GM23338 (cell line): ENCODE measurements at regions not wholly inside any gene's neighbourhood (a gene's known extent, or its start where the extent isn't known, plus 50 kb on each side); places are given as distances from the start of the nearest gene placed in this dataset.
A peak's percentile ranks its signal among the peaks of the same experiment; 100 is the strongest.

Experiments
- ATAC-seq: fragments of 200-7000 bp; cut with Tn5 transposase; 3 replicates; pipeline ENCODE4 v1.9.1; 2020
- DNase-seq: peaks from one replicate; pipeline ENCODE4 v3.0.0-alpha.2; 2015; ENCODE audit warnings: low spot score
- H2AFZ ChIP-seq: fragments of 200-600 bp; sonication (generic); 2 replicates; pipeline ENCODE4 v1.8.0; 2016; ENCODE audit warnings: antibody characterized with exemption, mild to moderate bottlenecking, moderate library complexity
- H3F3A ChIP-seq: fragments of 200-600 bp; sonication (generic); replicated peaks from 2 replicates; pipeline ENCODE4 v1.8.0; 2017; ENCODE audit warnings: antibody characterized with exemption, mixed run types, low read depth
- H3K27ac ChIP-seq: fragments of 200-600 bp; sonication (generic); 2 replicates; pipeline ENCODE4 v1.6.1; 2016; ENCODE audit warnings: low read depth
- H3K27me3 ChIP-seq: fragments of 200-600 bp; sonication (generic); 2 replicates; pipeline ENCODE4 v1.8.0; 2016; ENCODE audit warnings: mild to moderate bottlenecking, mixed run types, moderate library complexity; ENCODE audit not compliant: insufficient read depth
- H3K36me3 ChIP-seq: fragments of 200-600 bp; sonication (generic); 2 replicates; pipeline ENCODE4 v1.8.0; 2016; ENCODE audit warnings: mild to moderate bottlenecking; ENCODE audit not compliant: insufficient read depth
- H3K4me1 ChIP-seq: fragments of 200-600 bp; sonication (generic); 2 replicates; pipeline ENCODE4 v1.8.0; 2016; ENCODE audit warnings: mild to moderate bottlenecking, moderate library complexity; ENCODE audit not compliant: insufficient read depth
- H3K4me2 ChIP-seq: fragments of 200-600 bp; sonication (generic); 2 replicates; pipeline ENCODE4 v1.7.1; 2017; ENCODE audit warnings: mixed run types
- H3K4me3 ChIP-seq: fragments of 200-600 bp; sonication (generic); 2 replicates; pipeline ENCODE4 v1.6.1; 2016; ENCODE audit warnings: mixed run types
- H3K79me2 ChIP-seq: fragments of 200-600 bp; sonication (generic); replicated peaks from 2 replicates; pipeline ENCODE4 v1.8.0; 2017; ENCODE audit warnings: mild to moderate bottlenecking; ENCODE audit not compliant: insufficient read depth
- H3K9me2 ChIP-seq: fragments of 200-600 bp; sonication (generic); 2 replicates; pipeline ENCODE4 v1.8.0; 2017; ENCODE audit not compliant: insufficient read depth
- H4K20me1 ChIP-seq: fragments of 200-600 bp; sonication (generic); replicated peaks from 2 replicates; pipeline ENCODE4 v1.8.0; 2017; ENCODE audit warnings: mild to moderate bottlenecking; ENCODE audit not compliant: insufficient read depth
- H3K27ac Mint-ChIP-seq: 2 replicates; pipeline ENCODE4 v1.8.0; 2020; ENCODE audit warnings: inconsistent platforms, mild to moderate bottlenecking, moderate library complexity, mixed read lengths
- H3K27me3 Mint-ChIP-seq: 3 replicates; pipeline ENCODE4 v1.8.0; 2022; ENCODE audit warnings: low read depth, mild to moderate bottlenecking, moderate library complexity, mixed read lengths, inconsistent platforms; ENCODE audit not compliant: insufficient read depth, poor library complexity
- H3K36me3 Mint-ChIP-seq: 3 replicates; pipeline ENCODE4 v1.8.0; 2021; ENCODE audit warnings: low read depth, mild to moderate bottlenecking, inconsistent platforms, moderate library complexity, mixed read lengths
- H3K4me1 Mint-ChIP-seq: 3 replicates; pipeline ENCODE4 v1.8.0; 2020; ENCODE audit warnings: mild to moderate bottlenecking, inconsistent platforms, mixed read lengths
- H3K4me3 Mint-ChIP-seq: 3 replicates; pipeline ENCODE4 v1.8.0; 2021; ENCODE audit warnings: moderate library complexity, mild to moderate bottlenecking, inconsistent platforms, mixed read lengths
- H3K9me3 Mint-ChIP-seq: 3 replicates; pipeline ENCODE4 v1.8.0; 2020; ENCODE audit warnings: moderate library complexity, mild to moderate bottlenecking, inconsistent platforms, mixed read lengths
- EZH2phosphoT487 ChIP-seq: fragments of 200-600 bp; sonication (generic); IDR thresholded peaks from one replicate; pipeline ENCODE4 v1.8.1; 2018; ENCODE audit warnings: antibody characterized with exemption; ENCODE audit not compliant: unreplicated experiment
- STAT1 ChIP-seq: IDR thresholded peaks from one replicate; pipeline ENCODE4 v1.6.1; 2016; ENCODE audit warnings: antibody characterized with exemption; ENCODE audit not compliant: unreplicated experiment
- ZNF331 ChIP-seq: fragments of 250-450 bp; sonication (Bioruptor Pico); IDR thresholded peaks from 2 replicates; pipeline ENCODE4 v1.5.0; 2020; ENCODE audit warnings: low read depth, mild to moderate bottlenecking, moderate library complexity
- TF ChIP-seq, protein P1 (sequence below): IDR thresholded peaks from 2 replicates; pipeline ENCODE4 v1.6.1; 2016; ENCODE audit warnings: antibody characterized with exemption
- TF ChIP-seq, protein P2 (sequence below): IDR thresholded peaks from one replicate; pipeline ENCODE4 v1.6.1; 2018; ENCODE audit warnings: antibody characterized with exemption; ENCODE audit not compliant: unreplicated experiment

DNA sequence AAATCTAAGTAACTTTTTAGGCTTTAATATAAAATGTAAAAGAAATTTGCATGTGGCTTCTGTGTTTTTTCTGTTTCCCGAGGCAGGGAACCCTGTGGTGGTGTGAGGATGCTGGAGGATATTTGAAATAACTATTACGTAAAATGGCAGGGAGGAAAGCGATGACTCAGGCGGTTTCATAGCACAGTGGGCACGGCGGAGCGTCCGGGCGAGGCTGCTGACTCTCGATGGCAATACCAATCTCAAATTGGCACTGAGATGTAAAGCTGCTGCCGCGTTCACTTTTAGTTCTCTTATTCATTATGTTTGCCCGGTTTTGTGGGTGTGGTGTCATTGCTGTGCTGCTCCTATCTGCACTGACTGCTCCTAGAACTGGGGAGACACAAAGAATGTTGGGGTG, 254.3 kb downstream of the THBS2 start:
- Histone ChIP-seq H3K4me3 (no peak overlapping the region), H3K9me2 (peaks cover 5% of the 10 kb centered on the region; the same call in 1 of the 2 replicates), H3K27ac (no peak overlapping the region), H3F3A (no peaks in the 10 kb centered on the region), H3K4me2 (no peak overlapping the region), H3K79me2 (no peaks in the 10 kb centered on the region), H3K4me1 (no peaks in the 10 kb centered on the region), H4K20me1 (no peaks in the 10 kb centered on the region), H3K27me3 (no peaks in the 10 kb centered on the region), H3K36me3 (peaks cover 13% of the 10 kb centered on the region), H2AFZ (peak overlapping the region; percentile 78)
- H3K27ac Mint-ChIP-seq: no peak overlapping the region
- ATAC-seq (no peak), DNase-seq (no peak)
- H3K36me3 Mint-ChIP-seq: peaks cover 37% of the 10 kb centered on the region
- H3K4me1 Mint-ChIP-seq: no peaks in the 10 kb centered on the region; the same call in 2 of the 3 replicates
- H3K4me3 Mint-ChIP-seq: no peak overlapping the region
- H3K27me3 Mint-ChIP-seq: peaks cover 5% of the 10 kb centered on the region
- peaks cover 36% of the 10 kb centered on the region for H3K9me3 Mint-ChIP-seq
- TF ChIP-seq, protein P1, sequence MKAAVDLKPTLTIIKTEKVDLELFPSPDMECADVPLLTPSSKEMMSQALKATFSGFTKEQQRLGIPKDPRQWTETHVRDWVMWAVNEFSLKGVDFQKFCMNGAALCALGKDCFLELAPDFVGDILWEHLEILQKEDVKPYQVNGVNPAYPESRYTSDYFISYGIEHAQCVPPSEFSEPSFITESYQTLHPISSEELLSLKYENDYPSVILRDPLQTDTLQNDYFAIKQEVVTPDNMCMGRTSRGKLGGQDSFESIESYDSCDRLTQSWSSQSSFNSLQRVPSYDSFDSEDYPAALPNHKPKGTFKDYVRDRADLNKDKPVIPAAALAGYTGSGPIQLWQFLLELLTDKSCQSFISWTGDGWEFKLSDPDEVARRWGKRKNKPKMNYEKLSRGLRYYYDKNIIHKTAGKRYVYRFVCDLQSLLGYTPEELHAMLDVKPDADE: no peak
- TF ChIP-seq STAT1 (no peak), ZNF331 (CRISPR knock-in tag) (no peak)

DNA sequence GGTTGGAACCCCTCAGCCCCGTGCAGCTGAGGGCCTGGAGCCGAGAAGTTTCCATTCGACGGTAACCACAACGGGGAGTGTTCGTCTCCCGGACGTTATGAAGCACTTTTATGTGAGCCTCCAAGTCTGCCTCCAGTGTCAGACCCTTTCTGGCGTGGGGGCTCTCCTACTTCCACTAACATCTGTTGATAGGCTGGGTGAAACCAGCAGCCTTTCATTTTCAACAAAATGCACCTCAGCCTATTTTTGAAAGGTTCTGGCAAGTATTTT, 257.4 kb downstream of the THBS2 start:
- Mint-ChIP-seq H3K4me1 (no peaks in the 10 kb centered on the region), H3K9me3 (peaks cover 12% of the 10 kb centered on the region), H3K27me3 (peaks cover 12% of the 10 kb centered on the region), H3K36me3 (peaks cover 13% of the 10 kb centered on the region), H3K4me3 (no peak overlapping the region), H3K27ac (no peak overlapping the region)
- ATAC-seq (no peak), DNase-seq (no peak)
- Histone ChIP-seq H4K20me1 (no peaks in the 10 kb centered on the region), H3K36me3 (no peaks in the 10 kb centered on the region), H2AFZ (no peak overlapping the region), H3K4me3 (no peak overlapping the region), H3K4me2 (no peak overlapping the region), H3F3A (no peaks in the 10 kb centered on the region), H3K4me1 (no peaks in the 10 kb centered on the region), H3K27ac (no peak overlapping the region), H3K27me3 (no peaks in the 10 kb centered on the region), H3K79me2 (no peaks in the 10 kb centered on the region), H3K9me2 (peaks cover 5% of the 10 kb centered on the region; the same call in 1 of the 2 replicates)
- no peak for TF ChIP-seq EZH2phosphoT487
- TF ChIP-seq, protein P2, sequence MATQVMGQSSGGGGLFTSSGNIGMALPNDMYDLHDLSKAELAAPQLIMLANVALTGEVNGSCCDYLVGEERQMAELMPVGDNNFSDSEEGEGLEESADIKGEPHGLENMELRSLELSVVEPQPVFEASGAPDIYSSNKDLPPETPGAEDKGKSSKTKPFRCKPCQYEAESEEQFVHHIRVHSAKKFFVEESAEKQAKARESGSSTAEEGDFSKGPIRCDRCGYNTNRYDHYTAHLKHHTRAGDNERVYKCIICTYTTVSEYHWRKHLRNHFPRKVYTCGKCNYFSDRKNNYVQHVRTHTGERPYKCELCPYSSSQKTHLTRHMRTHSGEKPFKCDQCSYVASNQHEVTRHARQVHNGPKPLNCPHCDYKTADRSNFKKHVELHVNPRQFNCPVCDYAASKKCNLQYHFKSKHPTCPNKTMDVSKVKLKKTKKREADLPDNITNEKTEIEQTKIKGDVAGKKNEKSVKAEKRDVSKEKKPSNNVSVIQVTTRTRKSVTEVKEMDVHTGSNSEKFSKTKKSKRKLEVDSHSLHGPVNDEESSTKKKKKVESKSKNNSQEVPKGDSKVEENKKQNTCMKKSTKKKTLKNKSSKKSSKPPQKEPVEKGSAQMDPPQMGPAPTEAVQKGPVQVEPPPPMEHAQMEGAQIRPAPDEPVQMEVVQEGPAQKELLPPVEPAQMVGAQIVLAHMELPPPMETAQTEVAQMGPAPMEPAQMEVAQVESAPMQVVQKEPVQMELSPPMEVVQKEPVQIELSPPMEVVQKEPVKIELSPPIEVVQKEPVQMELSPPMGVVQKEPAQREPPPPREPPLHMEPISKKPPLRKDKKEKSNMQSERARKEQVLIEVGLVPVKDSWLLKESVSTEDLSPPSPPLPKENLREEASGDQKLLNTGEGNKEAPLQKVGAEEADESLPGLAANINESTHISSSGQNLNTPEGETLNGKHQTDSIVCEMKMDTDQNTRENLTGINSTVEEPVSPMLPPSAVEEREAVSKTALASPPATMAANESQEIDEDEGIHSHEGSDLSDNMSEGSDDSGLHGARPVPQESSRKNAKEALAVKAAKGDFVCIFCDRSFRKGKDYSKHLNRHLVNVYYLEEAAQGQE: no peak
